ENCODE measurements at regions not wholly inside any gene's neighbourhood (a gene's known extent, or its start where the extent isn't known, plus 50 kb on each side); places are given as distances from the start of the nearest gene placed in this dataset.

DNA sequence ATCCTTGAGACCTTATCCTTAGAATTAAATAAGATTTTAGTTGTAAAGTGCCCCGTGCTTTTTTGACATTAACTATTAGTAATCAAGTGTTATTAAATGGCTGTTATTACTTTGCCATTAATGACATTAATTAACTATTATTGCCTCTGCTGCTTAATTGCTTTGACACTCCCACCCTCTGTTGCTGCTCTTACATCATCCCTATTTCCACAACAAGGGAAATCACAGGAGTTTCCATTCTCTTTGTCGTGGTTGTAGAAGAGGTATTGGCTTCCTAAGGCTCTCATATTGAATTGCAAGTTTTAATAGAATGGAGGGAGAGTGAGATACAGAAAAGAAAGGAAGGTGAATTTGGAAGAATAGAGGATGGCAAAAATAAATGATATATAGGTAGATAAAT, 545.8 kb downstream of the MMUT start:
- TF ChIP-seq, protein P1, sequence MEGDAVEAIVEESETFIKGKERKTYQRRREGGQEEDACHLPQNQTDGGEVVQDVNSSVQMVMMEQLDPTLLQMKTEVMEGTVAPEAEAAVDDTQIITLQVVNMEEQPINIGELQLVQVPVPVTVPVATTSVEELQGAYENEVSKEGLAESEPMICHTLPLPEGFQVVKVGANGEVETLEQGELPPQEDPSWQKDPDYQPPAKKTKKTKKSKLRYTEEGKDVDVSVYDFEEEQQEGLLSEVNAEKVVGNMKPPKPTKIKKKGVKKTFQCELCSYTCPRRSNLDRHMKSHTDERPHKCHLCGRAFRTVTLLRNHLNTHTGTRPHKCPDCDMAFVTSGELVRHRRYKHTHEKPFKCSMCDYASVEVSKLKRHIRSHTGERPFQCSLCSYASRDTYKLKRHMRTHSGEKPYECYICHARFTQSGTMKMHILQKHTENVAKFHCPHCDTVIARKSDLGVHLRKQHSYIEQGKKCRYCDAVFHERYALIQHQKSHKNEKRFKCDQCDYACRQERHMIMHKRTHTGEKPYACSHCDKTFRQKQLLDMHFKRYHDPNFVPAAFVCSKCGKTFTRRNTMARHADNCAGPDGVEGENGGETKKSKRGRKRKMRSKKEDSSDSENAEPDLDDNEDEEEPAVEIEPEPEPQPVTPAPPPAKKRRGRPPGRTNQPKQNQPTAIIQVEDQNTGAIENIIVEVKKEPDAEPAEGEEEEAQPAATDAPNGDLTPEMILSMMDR (IDR thresholded peaks at IDR 0.05), result no peak
- Mint-ChIP-seq H3K4me1 (ENCODE audit: low read depth) (no peaks in the 10 kb centered on the region), H3K9me3 (peaks cover 3% of the 10 kb centered on the region; the same call in 1 of the 2 replicates), H3K27ac (no peak overlapping the region), H3K27me3 (ENCODE audit: insufficient read depth) (no peaks in the 10 kb centered on the region; the same call in 1 of the 2 replicates), H3K4me3 (no peak overlapping the region), H3K36me3 (ENCODE audit: low read depth) (no peaks in the 10 kb centered on the region; the same call in 1 of the 2 replicates)
- no peak for DNase-seq

DNA sequence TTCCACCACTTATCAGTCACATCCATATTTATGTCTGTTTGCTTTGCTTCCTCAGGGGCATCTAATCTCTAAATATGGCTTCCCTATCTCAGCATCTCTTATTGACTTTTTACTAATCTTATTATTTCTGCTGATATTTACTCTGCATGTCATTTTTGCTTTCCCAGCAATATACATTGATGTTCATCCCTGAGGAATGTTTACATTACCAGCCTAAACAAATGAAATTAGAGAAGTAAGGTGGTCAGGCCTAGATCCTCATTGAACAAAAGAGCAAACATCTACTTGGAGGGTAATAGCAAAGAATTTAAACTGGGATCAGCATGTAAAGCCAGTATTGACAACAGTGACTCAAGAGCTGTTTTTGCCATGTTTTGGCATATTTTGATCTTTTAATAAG, 546.4 kb downstream of the MMUT start:
- no peak overlapping the region for H3K27ac Mint-ChIP-seq
- no peaks in the 10 kb centered on the region; the same call in 1 of the 2 replicates for H3K27me3 Mint-ChIP-seq (ENCODE audit: insufficient read depth)
- DNase-seq, result no peak
- TF ChIP-seq, protein P1 (IDR thresholded peaks at IDR 0.05), result no peak
- H3K36me3 Mint-ChIP-seq (ENCODE audit: low read depth), result no peaks in the 10 kb centered on the region; the same call in 1 of the 2 replicates
- H3K4me1 Mint-ChIP-seq (ENCODE audit: low read depth), result no peaks in the 10 kb centered on the region
- no peak overlapping the region for H3K4me3 Mint-ChIP-seq
- peaks cover 3% of the 10 kb centered on the region; the same call in 1 of the 2 replicates for H3K9me3 Mint-ChIP-seq

DNA sequence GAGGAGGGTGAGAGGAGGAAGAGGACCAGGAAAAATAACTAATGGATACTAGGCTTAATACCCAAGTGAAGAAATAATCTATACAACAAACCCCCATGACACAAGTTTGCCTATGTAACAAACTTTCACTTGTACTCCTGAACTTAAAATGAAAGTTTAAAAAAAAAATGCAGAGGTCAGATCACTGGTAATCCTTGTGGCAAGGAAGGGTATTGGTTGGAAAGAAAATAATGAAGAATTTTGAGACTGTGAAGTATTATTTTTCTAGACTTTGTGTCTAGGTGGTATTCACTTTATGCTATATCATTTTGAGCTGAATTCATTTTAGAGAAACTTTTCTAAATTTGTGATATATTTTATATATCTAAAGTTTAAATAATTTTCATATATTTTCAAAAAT, 547.5 kb downstream of the MMUT start:
- peaks cover 3% of the 10 kb centered on the region; the same call in 1 of the 2 replicates for H3K9me3 Mint-ChIP-seq
- no peaks in the 10 kb centered on the region for H3K4me1 Mint-ChIP-seq (ENCODE audit: low read depth)
- TF ChIP-seq, protein P1 (IDR thresholded peaks at IDR 0.05), result peak; percentile 40
- no peaks in the 10 kb centered on the region; the same call in 1 of the 2 replicates for H3K36me3 Mint-ChIP-seq (ENCODE audit: low read depth)
- H3K27me3 Mint-ChIP-seq (ENCODE audit: insufficient read depth), result no peaks in the 10 kb centered on the region; the same call in 1 of the 2 replicates
- no peak overlapping the region for H3K4me3 Mint-ChIP-seq
- no peak overlapping the region for H3K27ac Mint-ChIP-seq
- no peak for DNase-seq

DNA sequence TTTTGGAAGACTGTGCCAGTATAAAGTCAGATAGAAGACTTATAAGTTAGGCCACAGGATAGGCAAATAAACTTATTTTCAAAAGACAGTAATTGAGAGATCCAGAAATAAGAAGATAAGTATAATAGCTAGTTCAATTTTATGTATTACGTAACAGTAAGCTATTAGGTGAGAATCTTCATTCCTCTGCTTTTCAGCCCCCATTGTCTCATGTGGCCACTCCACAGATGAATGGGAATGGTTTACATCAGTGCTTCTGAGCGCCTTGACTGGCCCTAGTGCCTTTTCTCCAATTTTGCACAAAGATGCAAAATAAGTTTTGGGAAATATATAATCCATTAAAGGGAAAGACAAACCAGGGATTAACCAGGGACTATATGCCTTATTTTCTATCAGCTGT, 550.5 kb downstream of the MMUT start:
- no peak overlapping the region for H3K4me3 Mint-ChIP-seq
- no peaks in the 10 kb centered on the region for H3K4me1 Mint-ChIP-seq (ENCODE audit: low read depth)
- no peak overlapping the region for H3K27ac Mint-ChIP-seq
- peaks cover 3% of the 10 kb centered on the region; the same call in 1 of the 2 replicates for H3K9me3 Mint-ChIP-seq
- TF ChIP-seq, protein P1 (IDR thresholded peaks at IDR 0.05), result no peak
- H3K27me3 Mint-ChIP-seq (ENCODE audit: insufficient read depth), result no peaks in the 10 kb centered on the region; the same call in none of the 2 replicates
- no peak for DNase-seq
- no peaks in the 10 kb centered on the region; the same call in 1 of the 2 replicates for H3K36me3 Mint-ChIP-seq (ENCODE audit: low read depth)

DNA sequence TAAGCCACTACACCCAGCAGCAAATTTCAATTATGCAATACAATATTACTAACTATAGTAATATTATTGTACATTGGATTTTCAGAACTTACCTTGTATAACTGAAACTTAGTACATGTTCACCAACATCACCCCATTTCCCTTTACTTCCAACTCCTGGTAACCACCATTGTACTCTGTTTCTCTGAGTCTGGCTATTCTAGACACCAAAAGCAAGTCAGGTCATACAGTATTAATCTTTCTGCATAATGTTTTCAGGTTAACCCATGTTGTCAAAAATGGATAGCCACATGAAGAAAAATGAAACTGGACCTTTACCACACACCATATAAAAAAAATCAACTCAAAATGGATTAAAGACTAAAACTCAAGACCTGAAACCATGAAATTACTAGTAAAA, 558.2 kb downstream of the MMUT start:
- Mint-ChIP-seq H3K4me1 (ENCODE audit: low read depth) (no peaks in the 10 kb centered on the region), H3K27me3 (ENCODE audit: insufficient read depth) (no peaks in the 10 kb centered on the region; the same call in 1 of the 2 replicates), H3K9me3 (no peaks in the 10 kb centered on the region), H3K36me3 (ENCODE audit: low read depth) (no peaks in the 10 kb centered on the region), H3K27ac (no peak overlapping the region), H3K4me3 (no peak overlapping the region)
- no peak for DNase-seq
- TF ChIP-seq, protein P1 (IDR thresholded peaks at IDR 0.05), result no peak
